Fibroblast of lung (primary cell): ENCODE measurements at regions not wholly inside any gene's neighbourhood (a gene's known extent, or its start where the extent isn't known, plus 50 kb on each side); places are given as distances from the start of the nearest gene placed in this dataset.

Source experiments
- DNase-seq, 2 donors: peaks; one replicate each; pipeline versions ENCODE4 v3.0.0 to v3.0.0-alpha.2; 2010; ENCODE audit warnings: low read depth in 2 of 2
- H2AFZ ChIP-seq: 2 replicates; pipeline ENCODE4 v1.5.1; 2012; ENCODE audit warnings: low read length, control low read depth, inconsistent platforms
- H3K27ac ChIP-seq: 2 replicates; pipeline ENCODE4 v1.5.1; 2011; ENCODE audit warnings: low read length, control low read depth; ENCODE audit not compliant: insufficient read depth
- H3K27me3 ChIP-seq: 2 replicates; pipeline ENCODE4 v1.5.1; 2011; ENCODE audit warnings: mild to moderate bottlenecking, low read length; ENCODE audit not compliant: control insufficient read depth, insufficient read depth
- H3K36me3 ChIP-seq: 2 replicates; pipeline ENCODE4 v1.5.1; 2011; ENCODE audit warnings: low read length; ENCODE audit not compliant: control insufficient read depth, insufficient read depth
- H3K4me1 ChIP-seq: 2 replicates; pipeline ENCODE4 v1.5.1; 2011; ENCODE audit warnings: low read length; ENCODE audit not compliant: control insufficient read depth, insufficient read depth; ENCODE audit errors: extremely low read depth
- H3K4me2 ChIP-seq: 2 replicates; pipeline ENCODE4 v1.5.1; 2011; ENCODE audit warnings: low read length, control low read depth; ENCODE audit not compliant: insufficient read depth; ENCODE audit errors: extremely low read depth
- H3K4me3 ChIP-seq, 4 experiments: fragments of 200-600 bp in 1 of 4; sonication (generic) in 1 of 4; replicated peaks in 1 of 4; 2 replicates each; pipeline ENCODE4 v1.5.1; 2011 to 2016; ENCODE audit warnings: low read length in 4 of 4, low read depth in 3 of 4, mild to moderate bottlenecking in 3 of 4, control low read depth in 2 of 4, inconsistent platforms in 1 of 4, mixed read lengths in 1 of 4; ENCODE audit not compliant: insufficient read depth in 1 of 4; ENCODE audit errors: control extremely low read depth in 1 of 4
- H3K79me2 ChIP-seq: 2 replicates; pipeline ENCODE4 v1.5.1; 2012; ENCODE audit warnings: mild to moderate bottlenecking, low read length, inconsistent platforms; ENCODE audit not compliant: control insufficient read depth, insufficient read depth
- H3K9ac ChIP-seq: 2 replicates; pipeline ENCODE4 v1.5.1; 2011; ENCODE audit warnings: mild to moderate bottlenecking, low read length, control low read depth; ENCODE audit not compliant: insufficient read depth
- H3K9me3 ChIP-seq: 2 replicates; pipeline ENCODE4 v1.5.1; 2012; ENCODE audit warnings: low read depth, low read length; ENCODE audit not compliant: control insufficient read depth, insufficient read depth
- H4K20me1 ChIP-seq: 2 replicates; pipeline ENCODE4 v1.5.1; 2011; ENCODE audit warnings: low read length; ENCODE audit not compliant: control insufficient read depth, insufficient read depth; ENCODE audit errors: extremely low read depth
- EZH2 ChIP-seq: IDR thresholded peaks from 2 replicates; pipeline ENCODE4 v1.5.1; 2012; ENCODE audit warnings: low read length, control low read depth, mild to moderate bottlenecking; ENCODE audit errors: missing control alignments
- TF ChIP-seq, protein P1 (sequence below), 2 donors: IDR thresholded peaks in 1 of 2; conservative IDR thresholded peaks in 1 of 2; 1 replicate in 1 of 2; 2 replicates in 1 of 2; pipeline ENCODE4 v1.5.1; 2011 to 2012; ENCODE audit warnings: low read length in 2 of 2, control low read depth in 1 of 2, inconsistent platforms in 1 of 2, low read depth in 1 of 2, mild to moderate bottlenecking in 1 of 2

GRCh38 chr14:52202151-52202550 lies 65.3 kb upstream of the PTGDR start:
- no peaks in the 10 kb centered on the region for H3K36me3 ChIP-seq
- no peaks in the 10 kb centered on the region for H3K79me2 ChIP-seq
- H3K27ac ChIP-seq: no peak overlapping the region
- no peak overlapping the region for H3K4me3 ChIP-seq
- no peak overlapping the region for H3K4me2 ChIP-seq
- peaks cover 7% of the 10 kb centered on the region for H3K27me3 ChIP-seq
- H4K20me1 ChIP-seq: no peaks in the 10 kb centered on the region
- no peaks in the 10 kb centered on the region for H3K9me3 ChIP-seq
- no peak overlapping the region for H3K9ac ChIP-seq
- H2AFZ ChIP-seq: no peak overlapping the region
- no peaks in the 10 kb centered on the region for H3K4me1 ChIP-seq
- TF ChIP-seq EZH2: no peak
- TF ChIP-seq, protein P1, sequence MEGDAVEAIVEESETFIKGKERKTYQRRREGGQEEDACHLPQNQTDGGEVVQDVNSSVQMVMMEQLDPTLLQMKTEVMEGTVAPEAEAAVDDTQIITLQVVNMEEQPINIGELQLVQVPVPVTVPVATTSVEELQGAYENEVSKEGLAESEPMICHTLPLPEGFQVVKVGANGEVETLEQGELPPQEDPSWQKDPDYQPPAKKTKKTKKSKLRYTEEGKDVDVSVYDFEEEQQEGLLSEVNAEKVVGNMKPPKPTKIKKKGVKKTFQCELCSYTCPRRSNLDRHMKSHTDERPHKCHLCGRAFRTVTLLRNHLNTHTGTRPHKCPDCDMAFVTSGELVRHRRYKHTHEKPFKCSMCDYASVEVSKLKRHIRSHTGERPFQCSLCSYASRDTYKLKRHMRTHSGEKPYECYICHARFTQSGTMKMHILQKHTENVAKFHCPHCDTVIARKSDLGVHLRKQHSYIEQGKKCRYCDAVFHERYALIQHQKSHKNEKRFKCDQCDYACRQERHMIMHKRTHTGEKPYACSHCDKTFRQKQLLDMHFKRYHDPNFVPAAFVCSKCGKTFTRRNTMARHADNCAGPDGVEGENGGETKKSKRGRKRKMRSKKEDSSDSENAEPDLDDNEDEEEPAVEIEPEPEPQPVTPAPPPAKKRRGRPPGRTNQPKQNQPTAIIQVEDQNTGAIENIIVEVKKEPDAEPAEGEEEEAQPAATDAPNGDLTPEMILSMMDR (conservative IDR thresholded peaks at IDR 0.05 in 1 of 2, IDR thresholded peaks at IDR 0.05 in 1 of 2; ENCODE audit: low read depth in 1 of 2, low read length in 2 of 2): no peak
- DNase-seq: no peak

GRCh38 chr14:52190337-52190931 lies 77.1 kb upstream of the PTGDR start:
- no peaks in the 10 kb centered on the region for H3K9me3 ChIP-seq
- no peak overlapping the region for H2AFZ ChIP-seq
- H3K4me2 ChIP-seq: no peak overlapping the region
- no peaks in the 10 kb centered on the region for H4K20me1 ChIP-seq
- no peaks in the 10 kb centered on the region for H3K4me1 ChIP-seq
- H3K36me3 ChIP-seq: no peaks in the 10 kb centered on the region
- no peak for DNase-seq
- H3K79me2 ChIP-seq: no peaks in the 10 kb centered on the region
- no peak overlapping the region for H3K27ac ChIP-seq
- no peaks in the 10 kb centered on the region for H3K27me3 ChIP-seq
- H3K4me3 ChIP-seq: no peak overlapping the region
- no peak overlapping the region for H3K9ac ChIP-seq
- no peak for TF ChIP-seq EZH2
- TF ChIP-seq, protein P1 (conservative IDR thresholded peaks at IDR 0.05 in 1 of 2, IDR thresholded peaks at IDR 0.05 in 1 of 2; ENCODE audit: low read depth in 1 of 2, low read length in 2 of 2): no peak

- no peaks in the 10 kb centered on the region for H3K27me3 ChIP-seq
- H3K4me1 ChIP-seq: no peaks in the 10 kb centered on the region
- H3K4me3 ChIP-seq: no peak overlapping the region
- no peak overlapping the region for H3K4me2 ChIP-seq
- no peak overlapping the region for H2AFZ ChIP-seq
- peak in 1 of 2 donors; percentile 24 for DNase-seq
- no peaks in the 10 kb centered on the region for H3K9me3 ChIP-seq
- TF ChIP-seq, protein P1 (conservative IDR thresholded peaks at IDR 0.05 in 1 of 2, IDR thresholded peaks at IDR 0.05 in 1 of 2; ENCODE audit: low read depth in 1 of 2, low read length in 2 of 2): no peak
- TF ChIP-seq EZH2: no peak
- H3K9ac ChIP-seq: no peak overlapping the region
- H3K79me2 ChIP-seq: no peaks in the 10 kb centered on the region
- no peaks in the 10 kb centered on the region for H4K20me1 ChIP-seq
- no peaks in the 10 kb centered on the region for H3K36me3 ChIP-seq
- no peak overlapping the region for H3K27ac ChIP-seq
Observed at GRCh38 chr14:52189325-52189724, 78.2 kb upstream of the PTGDR start.
